GM21526 (cell line): ENCODE measurements at regions not wholly inside any gene's neighbourhood (a gene's known extent, or its start where the extent isn't known, plus 50 kb on each side); places are given as distances from the start of the nearest gene placed in this dataset.

Experiments used
- ATAC-seq: cut with Tn5 transposase; IDR thresholded peaks from one replicate; pipeline ENCODE4 v1.9.1; 2021; ENCODE audit warnings: moderate library complexity; ENCODE audit not compliant: unreplicated experiment, low FRiP score

GRCh38 chr16:85541619-85541979, 71.5 kb upstream of the GSE1 start:
- no peak for ATAC-seq

GRCh38 chr16:85541980-85542900, 70.9 kb upstream of the GSE1 start:
- ATAC-seq = no peak

- no peak for ATAC-seq
Measured at GRCh38 chr16:85543536-85543935, 69.6 kb upstream of the GSE1 start.

- ATAC-seq = no peak
Measured at GRCh38 chr16:85544016-85544415, 69.1 kb upstream of the GSE1 start.

GRCh38 chr16:85544668-85545067, 68.5 kb upstream of the GSE1 start:
- no peak for ATAC-seq

- ATAC-seq = no peak
Measured at GRCh38 chr16:85545227-85545818, 67.8 kb upstream of the GSE1 start.

- no peak for ATAC-seq
Measured at GRCh38 chr16:85546585-85547447, 66.3 kb upstream of the GSE1 start.

GRCh38 chr16:85548375-85548774, 64.7 kb upstream of the GSE1 start:
- no peak for ATAC-seq

- ATAC-seq = no peak
Measured at GRCh38 chr16:85549766-85550421, 63.2 kb upstream of the GSE1 start.

- ATAC-seq = no peak
Measured at GRCh38 chr16:85550422-85550864, 62.7 kb upstream of the GSE1 start.

GRCh38 chr16:85550953-85551924, 61.9 kb upstream of the GSE1 start:
- no peak for ATAC-seq

GRCh38 chr16:85552980-85553435, 60.1 kb upstream of the GSE1 start:
- ATAC-seq = no peak

- no peak for ATAC-seq
Measured at GRCh38 chr16:85553436-85554113, 59.5 kb upstream of the GSE1 start.

- no peak for ATAC-seq
Measured at GRCh38 chr16:85554114-85554888, 58.8 kb upstream of the GSE1 start.

GRCh38 chr16:85554889-85555718, 58.0 kb upstream of the GSE1 start:
- no peak for ATAC-seq

- ATAC-seq = no peak
Measured at GRCh38 chr16:85555719-85556455, 57.2 kb upstream of the GSE1 start.
